ENCODE measurements at regions not wholly inside any gene's neighbourhood (a gene's known extent, or its start where the extent isn't known, plus 50 kb on each side); places are given as distances from the start of the nearest gene placed in this dataset.

GRCh38 chr18:73199151-73199550 is 331.4 kb upstream of the NETO1 start:
- H3K36me3 Mint-ChIP-seq (ENCODE audit: low read depth): no peaks in the 10 kb centered on the region
- H3K9me3 Mint-ChIP-seq: no peaks in the 10 kb centered on the region
- H3K4me3 Mint-ChIP-seq: no peak overlapping the region
- H3K4me1 Mint-ChIP-seq (ENCODE audit: low read depth): no peaks in the 10 kb centered on the region
- no peak overlapping the region for H3K27ac Mint-ChIP-seq
- no peaks in the 10 kb centered on the region for H3K27me3 Mint-ChIP-seq (ENCODE audit: low read depth)

- no peak overlapping the region for H3K4me3 Mint-ChIP-seq
Observed at GRCh38 chr18:73189718-73190117, 321.9 kb upstream of the NETO1 start.

GRCh38 chr18:73168236-73168635 is 300.4 kb upstream of the NETO1 start:
- no peaks in the 10 kb centered on the region for H3K27me3 Mint-ChIP-seq (ENCODE audit: low read depth)

More at GRCh38 chr18:73189718-73190117, 321.9 kb upstream of the NETO1 start:
- Mint-ChIP-seq H3K36me3 (ENCODE audit: low read depth) (no peaks in the 10 kb centered on the region), H3K27me3 (ENCODE audit: low read depth) (no peaks in the 10 kb centered on the region), H3K9me3 (peaks cover 10% of the 10 kb centered on the region), H3K27ac (no peak overlapping the region), H3K4me1 (ENCODE audit: low read depth) (no peaks in the 10 kb centered on the region)

DNA sequence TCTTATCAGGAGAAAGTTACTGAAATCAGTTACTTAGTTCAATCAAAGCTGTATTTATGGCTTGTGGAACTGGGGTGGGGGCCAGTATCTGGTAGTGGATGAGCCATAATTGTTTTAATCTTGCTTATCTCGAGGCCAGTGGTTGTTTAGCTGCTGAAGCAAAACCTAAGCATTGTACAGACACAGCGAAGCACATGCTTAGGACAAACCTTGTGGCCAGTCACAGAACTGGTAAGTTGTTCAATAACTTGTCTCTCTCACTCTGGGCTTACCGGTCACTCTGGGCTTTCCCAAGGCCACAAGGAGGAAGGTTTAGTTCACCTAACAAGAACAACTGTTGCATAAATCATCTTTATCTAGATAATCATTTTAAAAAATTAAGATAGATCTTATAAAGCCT is 296.6 kb upstream of the NETO1 start:
- no peaks in the 10 kb centered on the region for H3K9me3 Mint-ChIP-seq
- no peaks in the 10 kb centered on the region for H3K36me3 Mint-ChIP-seq (ENCODE audit: low read depth)

More at GRCh38 chr18:73168236-73168635, 300.4 kb upstream of the NETO1 start:
- Mint-ChIP-seq H3K9me3 (no peaks in the 10 kb centered on the region), H3K27ac (no peak overlapping the region), H3K4me3 (no peak overlapping the region), H3K4me1 (ENCODE audit: low read depth) (no peaks in the 10 kb centered on the region), H3K36me3 (ENCODE audit: low read depth) (no peaks in the 10 kb centered on the region)

DNA sequence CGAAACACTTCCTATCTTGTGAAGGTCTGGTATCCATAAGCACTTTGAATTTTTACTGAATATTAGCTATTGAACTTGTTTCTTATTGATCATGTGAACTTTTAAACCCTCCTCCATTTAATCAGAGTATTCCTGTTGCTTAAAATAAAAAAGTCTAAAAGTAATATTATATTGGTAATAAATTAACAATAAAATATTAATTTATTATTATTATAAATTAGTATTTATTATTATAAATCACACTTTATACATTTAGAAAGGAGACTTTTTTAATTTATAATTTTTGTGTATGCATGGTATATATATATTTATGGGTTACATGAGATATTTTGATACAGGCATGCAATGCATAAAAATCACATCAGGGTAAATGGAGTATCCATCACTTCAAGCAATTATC is 295.4 kb upstream of the NETO1 start:
- H3K4me3 Mint-ChIP-seq: no peak overlapping the region
- no peak overlapping the region for H3K27ac Mint-ChIP-seq
- H3K36me3 Mint-ChIP-seq (ENCODE audit: low read depth): no peaks in the 10 kb centered on the region
- no peaks in the 10 kb centered on the region for H3K27me3 Mint-ChIP-seq (ENCODE audit: low read depth)
- no peaks in the 10 kb centered on the region for H3K9me3 Mint-ChIP-seq
- H3K4me1 Mint-ChIP-seq (ENCODE audit: low read depth): no peaks in the 10 kb centered on the region

More for the DNA sequence above, 296.6 kb upstream of the NETO1 start:
- Mint-ChIP-seq H3K27ac (no peak overlapping the region), H3K4me1 (ENCODE audit: low read depth) (no peaks in the 10 kb centered on the region), H3K4me3 (no peak overlapping the region), H3K27me3 (ENCODE audit: low read depth) (no peaks in the 10 kb centered on the region)

DNA sequence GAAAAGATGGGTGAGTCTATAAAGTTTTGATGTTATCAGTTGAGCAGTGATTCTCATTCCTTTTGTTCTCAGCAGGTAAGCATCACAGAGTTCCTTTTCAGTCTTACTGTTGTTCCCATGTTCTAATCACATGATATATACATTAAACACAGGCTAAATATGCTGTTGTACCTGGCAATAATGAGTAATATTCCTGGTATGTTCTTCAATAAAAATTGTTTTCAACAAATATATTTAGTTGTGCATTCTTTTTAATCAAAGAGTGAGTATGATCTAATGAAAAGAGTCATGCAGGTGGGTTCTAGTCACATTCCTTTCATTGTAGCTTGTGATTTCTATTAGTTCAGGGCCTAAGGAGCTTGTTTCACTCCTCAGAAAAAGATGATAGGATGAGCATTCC is 288.3 kb upstream of the NETO1 start:
- no peak overlapping the region for H3K4me3 Mint-ChIP-seq
- no peaks in the 10 kb centered on the region for H3K27me3 Mint-ChIP-seq (ENCODE audit: low read depth)
- no peaks in the 10 kb centered on the region for H3K4me1 Mint-ChIP-seq (ENCODE audit: low read depth)
- H3K27ac Mint-ChIP-seq: no peak overlapping the region
- no peaks in the 10 kb centered on the region for H3K9me3 Mint-ChIP-seq
- H3K36me3 Mint-ChIP-seq (ENCODE audit: low read depth): no peaks in the 10 kb centered on the region

DNA sequence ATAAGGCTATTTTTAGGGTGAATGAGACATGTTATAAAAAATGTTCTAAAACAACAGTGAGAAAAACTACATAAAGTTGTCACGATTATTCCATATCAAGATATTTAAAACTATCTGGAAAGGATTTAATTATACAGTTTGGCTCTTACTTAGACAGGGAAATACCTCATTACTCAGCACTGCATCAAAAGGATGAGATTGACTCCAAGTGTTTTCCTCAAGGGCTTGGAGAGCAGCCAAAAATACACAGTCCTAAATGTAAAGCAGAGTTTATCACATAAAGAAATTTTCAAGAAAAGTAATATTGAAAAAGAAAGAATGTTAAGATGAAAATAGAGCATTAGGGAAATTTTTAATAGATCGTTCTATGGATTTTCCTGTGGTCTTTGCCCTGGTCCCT is 285.5 kb upstream of the NETO1 start:
- Mint-ChIP-seq H3K27me3 (ENCODE audit: low read depth) (no peaks in the 10 kb centered on the region), H3K36me3 (ENCODE audit: low read depth) (no peaks in the 10 kb centered on the region), H3K27ac (no peak overlapping the region), H3K4me3 (no peak overlapping the region), H3K9me3 (no peaks in the 10 kb centered on the region), H3K4me1 (ENCODE audit: low read depth) (no peaks in the 10 kb centered on the region)

DNA sequence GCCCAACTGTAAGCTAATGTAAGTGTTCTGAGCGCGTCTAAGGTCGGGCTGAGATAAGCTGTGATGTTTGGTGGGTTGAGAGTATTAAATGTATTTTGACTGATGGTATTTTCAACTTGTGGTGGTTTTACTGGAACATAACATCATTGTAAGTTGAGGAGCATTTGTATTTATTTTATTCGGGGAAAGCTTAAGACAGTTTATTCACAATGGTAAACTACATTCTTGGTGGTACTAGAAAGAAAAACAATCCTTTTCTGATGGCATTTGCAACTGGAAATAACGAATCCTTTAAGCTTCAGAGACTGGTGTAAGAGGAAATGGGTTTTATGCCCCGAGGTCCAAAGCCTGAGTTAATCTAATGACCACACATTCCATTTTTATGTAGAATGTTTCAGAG is 283.3 kb upstream of the NETO1 start:
- H3K9me3 Mint-ChIP-seq: no peaks in the 10 kb centered on the region
- H3K4me3 Mint-ChIP-seq: no peak overlapping the region
- H3K36me3 Mint-ChIP-seq (ENCODE audit: low read depth): no peaks in the 10 kb centered on the region
- H3K27ac Mint-ChIP-seq: no peak overlapping the region
- H3K4me1 Mint-ChIP-seq (ENCODE audit: low read depth): no peaks in the 10 kb centered on the region
- no peaks in the 10 kb centered on the region for H3K27me3 Mint-ChIP-seq (ENCODE audit: low read depth)

- Mint-ChIP-seq H3K27ac (no peak overlapping the region), H3K9me3 (no peaks in the 10 kb centered on the region), H3K36me3 (ENCODE audit: low read depth) (no peaks in the 10 kb centered on the region), H3K27me3 (ENCODE audit: low read depth) (no peaks in the 10 kb centered on the region), H3K4me1 (ENCODE audit: low read depth) (no peaks in the 10 kb centered on the region), H3K4me3 (no peak overlapping the region)
Observed at GRCh38 chr18:73150199-73150598, 282.4 kb upstream of the NETO1 start.

DNA sequence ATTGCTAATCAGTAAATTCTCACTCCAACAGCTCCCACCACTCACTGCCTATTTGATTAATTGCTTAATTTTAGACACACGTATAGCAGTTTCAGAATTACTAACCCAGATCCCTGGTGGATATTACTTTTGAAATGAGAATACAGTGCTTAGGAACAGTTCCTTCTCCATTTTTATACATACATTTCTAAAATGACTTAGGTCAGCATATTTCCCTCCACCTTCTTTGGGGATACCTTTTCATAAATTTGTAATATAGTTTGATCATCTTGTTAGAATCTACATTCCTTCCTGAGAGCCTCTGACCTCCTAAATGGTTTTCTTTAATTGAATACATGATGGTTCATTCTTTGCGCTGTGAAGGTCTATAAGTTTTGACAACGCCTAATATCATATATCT is 279.8 kb upstream of the NETO1 start:
- Mint-ChIP-seq H3K4me3 (no peak overlapping the region), H3K9me3 (no peaks in the 10 kb centered on the region), H3K27me3 (ENCODE audit: low read depth) (no peaks in the 10 kb centered on the region), H3K4me1 (ENCODE audit: low read depth) (no peaks in the 10 kb centered on the region), H3K27ac (no peak overlapping the region), H3K36me3 (ENCODE audit: low read depth) (no peaks in the 10 kb centered on the region)

DNA sequence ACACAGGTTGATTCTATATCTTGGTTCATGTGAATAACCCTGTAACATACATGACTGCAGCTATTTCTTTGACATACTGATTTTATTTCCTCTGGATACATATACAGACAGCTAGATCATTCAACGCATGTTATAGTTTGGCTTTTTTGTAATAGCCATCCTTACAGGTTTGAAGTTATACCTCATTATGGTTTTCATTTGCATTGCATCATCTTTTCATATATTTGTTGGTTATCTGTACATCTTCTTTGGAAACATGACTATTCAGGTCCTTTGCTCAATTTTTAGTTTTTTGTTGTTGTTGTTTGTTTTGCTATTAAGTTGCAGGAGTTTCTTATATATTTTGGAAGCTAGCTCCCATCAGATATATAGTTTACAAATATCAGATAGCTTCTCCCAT is 276.2 kb upstream of the NETO1 start:
- H3K4me3 Mint-ChIP-seq: no peak overlapping the region
- no peaks in the 10 kb centered on the region for H3K27me3 Mint-ChIP-seq (ENCODE audit: low read depth)
- no peaks in the 10 kb centered on the region for H3K9me3 Mint-ChIP-seq
- no peak overlapping the region for H3K27ac Mint-ChIP-seq
- no peaks in the 10 kb centered on the region for H3K4me1 Mint-ChIP-seq (ENCODE audit: low read depth)
- H3K36me3 Mint-ChIP-seq (ENCODE audit: low read depth): no peaks in the 10 kb centered on the region

DNA sequence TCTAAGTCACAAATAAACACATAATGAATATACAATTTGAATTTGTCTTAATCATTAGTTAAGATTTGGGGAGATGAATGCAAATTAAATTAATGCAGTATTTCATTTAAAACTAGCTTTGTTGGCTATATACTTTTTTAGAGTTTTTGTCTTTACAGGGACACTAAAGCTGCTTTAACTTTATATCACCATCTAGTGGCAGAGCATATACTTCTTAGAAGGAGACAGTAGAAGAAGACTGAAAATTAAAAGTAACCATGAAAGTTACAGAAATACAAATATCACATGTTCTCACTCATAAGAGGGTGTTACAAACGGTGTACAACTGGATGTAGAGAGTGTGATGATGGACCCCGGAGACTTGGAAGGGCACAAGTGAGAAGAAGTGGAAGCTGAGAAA is 268.3 kb upstream of the NETO1 start:
- Mint-ChIP-seq H3K9me3 (no peaks in the 10 kb centered on the region), H3K4me3 (no peak overlapping the region), H3K36me3 (ENCODE audit: low read depth) (no peaks in the 10 kb centered on the region), H3K4me1 (ENCODE audit: low read depth) (no peaks in the 10 kb centered on the region), H3K27ac (no peak overlapping the region), H3K27me3 (ENCODE audit: low read depth) (no peaks in the 10 kb centered on the region)

- H3K4me3 Mint-ChIP-seq: no peak overlapping the region
- H3K27ac Mint-ChIP-seq: no peak overlapping the region
- no peaks in the 10 kb centered on the region for H3K9me3 Mint-ChIP-seq
- no peaks in the 10 kb centered on the region for H3K4me1 Mint-ChIP-seq (ENCODE audit: low read depth)
- H3K36me3 Mint-ChIP-seq (ENCODE audit: low read depth): no peaks in the 10 kb centered on the region
- no peaks in the 10 kb centered on the region for H3K27me3 Mint-ChIP-seq (ENCODE audit: low read depth)
Observed at GRCh38 chr18:73124175-73124574, 256.4 kb upstream of the NETO1 start.

DNA sequence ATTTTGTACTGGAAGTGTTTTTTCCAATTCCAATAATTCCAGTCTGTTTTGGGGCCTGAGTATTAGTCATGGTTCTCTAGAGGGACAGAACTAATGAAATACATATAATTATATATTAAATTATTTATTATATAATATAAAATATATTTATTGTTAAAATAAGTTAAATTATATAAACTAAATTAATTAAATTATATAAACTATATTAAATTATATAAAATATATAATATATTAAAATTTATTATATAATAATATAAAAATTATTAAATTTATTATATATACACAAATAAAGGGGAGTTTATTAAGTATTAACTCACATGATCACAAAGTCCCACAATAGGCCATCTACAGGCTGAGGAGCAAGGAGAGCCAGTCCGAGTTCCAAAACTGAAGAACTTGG is 253.4 kb upstream of the NETO1 start:
- H3K9me3 Mint-ChIP-seq: no peaks in the 10 kb centered on the region
- H3K36me3 Mint-ChIP-seq (ENCODE audit: low read depth): no peaks in the 10 kb centered on the region
- no peaks in the 10 kb centered on the region for H3K4me1 Mint-ChIP-seq (ENCODE audit: low read depth)
- H3K4me3 Mint-ChIP-seq: no peak overlapping the region
- no peaks in the 10 kb centered on the region for H3K27me3 Mint-ChIP-seq (ENCODE audit: low read depth)
- H3K27ac Mint-ChIP-seq: no peak overlapping the region

GRCh38 chr18:73120626-73121025 is 252.8 kb upstream of the NETO1 start:
- H3K4me3 Mint-ChIP-seq: no peak overlapping the region
- H3K9me3 Mint-ChIP-seq: no peaks in the 10 kb centered on the region
- no peaks in the 10 kb centered on the region for H3K4me1 Mint-ChIP-seq (ENCODE audit: low read depth)
- no peaks in the 10 kb centered on the region for H3K27me3 Mint-ChIP-seq (ENCODE audit: low read depth)
- no peaks in the 10 kb centered on the region for H3K36me3 Mint-ChIP-seq (ENCODE audit: low read depth)
- no peak overlapping the region for H3K27ac Mint-ChIP-seq

GRCh38 chr18:73119574-73119973 is 251.8 kb upstream of the NETO1 start:
- H3K9me3 Mint-ChIP-seq: no peaks in the 10 kb centered on the region

More at GRCh38 chr18:73119574-73119973, 251.8 kb upstream of the NETO1 start:
- Mint-ChIP-seq H3K27me3 (ENCODE audit: low read depth) (no peaks in the 10 kb centered on the region), H3K27ac (no peak overlapping the region), H3K4me1 (ENCODE audit: low read depth) (no peaks in the 10 kb centered on the region), H3K4me3 (no peak overlapping the region), H3K36me3 (ENCODE audit: low read depth) (no peaks in the 10 kb centered on the region)

Measured in T-helper 1 cell treated with Interleukin-12 subunit alpha and Interleukin-12 subunit beta and Interleukin-4 antibody, amounts not matched to agents 30 μg/mL and 1 μg/mL, for 36 hours (primary cell).